GM18868 (cell line): ENCODE measurements at regions not wholly inside any gene's neighbourhood (a gene's known extent, or its start where the extent isn't known, plus 50 kb on each side); places are given as distances from the start of the nearest gene placed in this dataset.
"Not testable (repeated sequence)": the region's sequence is repeated elsewhere in the genome, so short reads cannot be mapped to it uniquely, and the experiment has no call there.

Source experiments
- ATAC-seq: cut with Tn5 transposase; IDR thresholded peaks from one replicate; pipeline ENCODE4 v1.9.1; 2021; ENCODE audit warnings: mild to moderate bottlenecking, moderate library complexity; ENCODE audit not compliant: unreplicated experiment

- no peak for ATAC-seq
Observed at GRCh38 chr14:104473649-104474494, 105.7 kb upstream of the C14orf180 start.

- ATAC-seq: no peak
Observed at GRCh38 chr14:104474495-104475213, 104.9 kb upstream of the C14orf180 start.

- no peak for ATAC-seq
Observed at GRCh38 chr14:104475256-104475655, 104.3 kb upstream of the C14orf180 start.

DNA sequence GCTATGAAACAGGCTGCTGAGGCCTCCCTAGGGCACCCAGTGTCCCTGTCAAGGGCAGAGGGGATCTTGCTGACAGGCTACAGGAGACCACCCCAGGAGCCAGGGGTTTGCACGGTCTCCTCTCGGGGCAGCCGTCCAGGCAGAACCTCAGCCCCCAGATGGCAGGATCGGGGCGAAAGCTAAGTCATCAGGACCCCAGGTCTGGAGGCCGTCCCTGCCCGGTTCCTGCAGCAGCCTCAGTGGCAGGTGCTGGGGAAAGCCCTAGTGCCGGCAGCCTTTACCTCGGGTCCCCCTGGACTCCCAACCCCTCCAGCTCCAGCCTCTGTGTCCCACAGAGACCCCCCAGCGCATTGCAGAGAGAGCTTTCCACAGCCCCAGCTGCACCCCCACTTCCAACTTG, 103.8 kb upstream of the C14orf180 start:
- ATAC-seq: no peak

DNA sequence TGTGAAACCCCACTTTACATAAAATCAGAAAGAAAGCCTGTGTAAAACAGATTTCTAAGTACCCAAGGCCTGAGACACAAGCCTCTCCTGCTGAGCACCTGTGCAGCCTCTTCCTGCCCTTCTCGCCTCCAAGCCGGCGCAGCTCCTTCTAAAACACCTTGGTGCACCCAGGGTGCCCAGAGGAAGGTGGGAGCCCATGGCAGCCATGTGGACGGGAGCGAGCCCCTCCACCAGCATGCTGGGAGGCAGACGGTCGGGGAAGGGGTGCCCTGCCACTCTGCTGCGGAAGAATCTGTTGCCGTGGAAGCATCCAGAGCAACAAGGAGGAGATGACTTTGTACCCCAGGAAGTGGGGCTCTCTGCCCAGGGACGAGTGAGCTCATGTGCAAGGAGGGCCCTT, 103.1 kb upstream of the C14orf180 start:
- ATAC-seq: no peak

DNA sequence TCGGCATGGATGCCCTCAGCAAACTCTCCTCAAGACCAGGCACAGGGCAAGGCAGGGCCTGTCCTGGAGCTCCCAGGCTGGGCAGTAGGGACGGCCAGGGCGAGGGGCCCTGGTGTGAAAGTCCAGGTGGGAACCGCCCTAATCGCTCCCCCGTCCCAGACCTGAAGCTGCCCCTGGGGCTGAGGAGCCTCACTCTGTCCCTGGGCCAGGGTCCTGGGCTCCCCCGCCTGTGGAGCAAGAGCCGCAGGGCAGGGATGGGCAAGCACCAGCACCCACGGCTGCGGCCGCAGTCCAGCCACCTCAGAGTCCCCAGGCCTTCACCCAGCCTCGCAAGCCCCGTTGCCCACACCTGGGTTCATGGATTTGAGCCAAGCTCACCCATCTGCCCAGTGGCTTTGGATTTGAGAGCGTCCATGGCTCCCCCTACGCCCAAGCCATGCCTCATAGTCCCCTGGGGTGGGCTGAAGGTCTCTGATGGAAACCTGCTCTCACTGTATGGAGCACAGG, 102.4 kb upstream of the C14orf180 start:
- no peak for ATAC-seq

DNA sequence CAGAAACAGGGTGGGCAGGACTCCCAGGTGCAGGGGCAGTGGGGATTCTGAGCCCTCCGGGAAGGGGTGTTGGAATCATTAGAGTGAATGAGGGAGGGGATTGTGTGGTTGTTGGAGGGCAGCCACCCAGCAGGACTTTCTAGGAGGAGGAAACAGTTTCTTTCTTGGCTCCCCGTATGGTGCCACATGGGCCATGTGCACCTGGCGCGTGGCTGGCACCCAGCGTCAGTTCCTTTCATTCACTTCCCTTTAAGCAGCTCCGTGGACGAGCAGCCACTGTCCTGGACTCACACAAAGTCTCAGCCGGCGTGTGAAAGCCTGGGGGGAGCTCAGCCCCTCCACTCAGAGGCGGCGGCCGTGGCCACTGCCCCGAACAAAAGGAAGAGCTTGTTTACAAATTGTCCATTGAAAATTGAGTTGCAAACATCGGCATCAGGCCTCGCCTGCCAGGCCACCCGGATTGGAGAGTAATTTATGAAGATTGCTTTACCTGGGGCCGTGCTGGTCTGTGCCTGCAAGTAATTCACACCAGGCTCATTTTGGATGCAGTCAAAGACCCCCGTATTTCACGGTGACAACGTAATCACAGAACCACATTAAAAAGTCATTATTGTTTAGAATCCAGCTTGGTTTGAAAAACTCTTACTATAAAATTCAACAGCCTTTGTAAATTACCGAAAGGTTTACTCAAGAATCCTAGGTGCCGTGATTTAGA, 101.7 kb upstream of the C14orf180 start:
- no peak for ATAC-seq

DNA sequence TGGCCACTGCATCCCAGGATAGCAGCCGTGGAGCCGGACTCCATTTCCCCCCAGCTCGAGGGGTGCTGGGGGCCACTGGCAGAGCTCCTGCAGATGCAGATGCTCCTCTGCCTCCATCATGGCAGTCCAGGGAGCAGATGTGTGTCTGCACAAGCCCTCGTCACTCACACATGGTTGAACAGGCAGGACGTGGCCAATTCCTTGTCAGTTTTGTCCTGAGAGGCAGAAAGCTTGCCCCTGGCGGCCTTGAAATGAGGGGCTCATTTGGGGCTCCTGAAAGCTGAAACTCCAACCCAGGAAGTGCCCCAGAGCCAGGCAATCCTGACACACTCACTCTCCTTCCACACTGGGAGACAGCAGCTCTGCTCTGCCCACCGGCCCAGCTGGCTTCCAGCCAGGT, 100.9 kb upstream of the C14orf180 start:
- ATAC-seq: no peak

GRCh38 chr14:104479901-104480300, 99.7 kb upstream of the C14orf180 start:
- no peak for ATAC-seq

DNA sequence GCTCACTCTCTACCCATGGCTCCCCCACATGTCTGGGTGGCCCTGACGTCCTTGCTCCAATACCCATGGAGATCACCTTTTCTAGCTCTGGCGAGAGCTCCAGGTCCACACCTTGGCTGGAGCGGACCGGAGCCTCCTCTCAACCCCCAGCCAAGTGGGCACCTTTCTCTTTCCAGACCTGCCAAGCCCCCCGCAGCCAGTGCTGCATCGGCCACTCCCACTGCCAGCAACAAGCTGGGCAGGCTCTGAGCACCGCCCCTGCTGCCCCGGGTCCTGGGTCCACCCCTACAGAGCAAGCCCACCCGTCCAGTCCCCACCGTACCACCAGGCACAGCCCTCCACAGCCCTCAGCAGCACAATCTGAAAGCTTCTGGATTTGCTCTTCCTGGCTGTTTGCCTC, 98.2 kb upstream of the C14orf180 start:
- no peak for ATAC-seq

- ATAC-seq: not testable (repeated sequence)
Observed at GRCh38 chr14:104482017-104482416, 97.5 kb upstream of the C14orf180 start.

GRCh38 chr14:104486222-104486923, 93.2 kb upstream of the C14orf180 start:
- no peak for ATAC-seq

- ATAC-seq: no peak
Observed at GRCh38 chr14:104494483-104494882, 85.1 kb upstream of the C14orf180 start.

GRCh38 chr14:104496095-104496494, 83.5 kb upstream of the C14orf180 start:
- ATAC-seq: no peak

- ATAC-seq: no peak
Observed at GRCh38 chr14:104499784-104500760, 79.5 kb upstream of the C14orf180 start.

DNA sequence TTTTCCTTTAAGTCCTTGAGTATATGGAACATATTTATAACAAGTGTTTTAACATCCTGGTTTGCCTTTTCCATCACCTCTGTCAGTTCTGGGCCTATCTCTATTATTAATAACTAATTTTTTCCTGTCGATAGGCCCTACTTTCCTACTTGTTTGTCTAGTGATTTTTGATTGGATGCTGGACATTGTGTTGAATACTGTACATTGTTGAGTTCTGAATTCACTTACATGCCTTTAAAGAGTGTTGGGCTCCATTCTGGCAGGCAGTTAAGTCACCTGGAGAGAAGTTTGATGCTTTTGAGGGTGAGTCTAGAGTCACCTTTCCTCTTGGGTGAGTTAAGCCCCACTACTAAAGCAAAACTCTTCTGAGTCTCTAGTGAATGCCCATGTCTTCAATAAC, 77.5 kb upstream of the C14orf180 start:
- no peak for ATAC-seq

DNA sequence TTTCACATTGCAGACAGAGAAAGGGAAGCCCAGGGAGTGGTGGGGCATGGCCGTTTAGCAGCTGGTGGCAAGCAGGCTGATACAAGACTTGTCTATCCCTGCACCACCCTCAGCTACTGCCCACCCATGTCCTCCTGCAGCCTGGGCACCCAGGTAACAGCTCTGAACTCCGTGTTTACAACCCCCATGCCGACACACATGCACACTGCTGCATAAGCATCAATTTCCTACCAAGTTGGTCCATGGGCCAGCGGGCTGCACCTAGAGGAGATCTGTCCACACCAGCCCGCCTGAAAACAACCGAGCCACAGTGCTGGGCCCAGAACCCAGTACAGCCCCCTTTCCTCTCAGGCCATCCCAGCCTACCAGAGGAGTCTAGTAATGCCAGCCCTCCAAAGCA, 75.9 kb upstream of the C14orf180 start:
- no peak for ATAC-seq

DNA sequence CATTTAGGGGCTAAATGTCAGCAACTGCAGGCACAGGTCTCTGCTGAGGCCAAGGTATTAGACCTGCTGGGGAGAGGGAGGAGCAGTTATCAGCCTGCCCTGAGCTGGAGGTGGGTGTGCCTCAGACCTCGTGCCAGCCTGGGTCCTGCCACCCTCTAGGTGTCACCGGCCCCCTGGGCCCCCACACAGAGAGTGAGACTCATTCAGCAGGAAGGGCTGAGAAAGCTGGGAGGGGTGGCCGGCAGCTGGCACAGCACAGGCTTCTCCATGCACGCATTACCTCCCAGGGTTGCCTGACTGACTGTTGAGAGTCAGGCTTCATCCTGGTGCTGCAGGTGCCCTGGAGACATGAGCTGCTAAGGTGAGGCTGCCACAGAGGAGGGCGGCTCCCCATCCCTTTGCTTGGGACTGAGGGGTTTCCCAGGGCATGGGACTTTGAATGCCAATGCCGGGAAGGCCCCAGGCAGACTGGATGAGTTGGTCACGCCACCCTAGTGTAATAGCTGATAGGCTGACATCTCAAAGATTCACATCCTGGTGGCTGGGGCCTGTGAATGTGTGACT, 75.3 kb upstream of the C14orf180 start:
- no peak for ATAC-seq
